ENCODE measurements at regions not wholly inside any gene's neighbourhood (a gene's known extent, or its start where the extent isn't known, plus 50 kb on each side); places are given as distances from the start of the nearest gene placed in this dataset.
A peak's percentile ranks its signal among the peaks of the same experiment; 100 is the strongest.

GRCh38 chr2:3076848-3077642 is 300.6 kb downstream of the EIPR1 start:
- Histone ChIP-seq H3K27ac (no peak overlapping the region), H3K4me3 (no peak overlapping the region), H3K36me3 (no peaks in the 10 kb centered on the region), H3K9me3 (no peaks in the 10 kb centered on the region), H3K27me3 (no peaks in the 10 kb centered on the region), H3K4me1 (no peaks in the 10 kb centered on the region)
- TF ChIP-seq CTCF (IDR thresholded peaks at IDR 0.05) (no peak), POLR2AphosphoS5 (IDR thresholded peaks at IDR 0.05) (no peak), POLR2A (IDR thresholded peaks at IDR 0.05) (no peak), EP300 (IDR thresholded peaks at IDR 0.05) (no peak)
- DNase-seq (ENCODE audit: low spot score in 2 of 2): peak in 1 of 2 donors; percentile 70
- 68% methylated on average over 21 of the region's 21 CpGs for WGBS

- no peaks in the 10 kb centered on the region for H3K36me3 ChIP-seq
- H3K4me3 ChIP-seq: no peak overlapping the region
- TF ChIP-seq CTCF (IDR thresholded peaks at IDR 0.05) (no peak), POLR2AphosphoS5 (IDR thresholded peaks at IDR 0.05) (no peak), EP300 (IDR thresholded peaks at IDR 0.05) (no peak), POLR2A (IDR thresholded peaks at IDR 0.05) (no peak)
- no peaks in the 10 kb centered on the region for H3K4me1 ChIP-seq
- no peaks in the 10 kb centered on the region for H3K27me3 ChIP-seq
- H3K27ac ChIP-seq: no peak overlapping the region
- no peak for DNase-seq (ENCODE audit: low spot score in 2 of 2)
- WGBS: 72% methylated on average over 4 of the region's 4 CpGs
- H3K9me3 ChIP-seq: no peaks in the 10 kb centered on the region
Measured at GRCh38 chr2:3075991-3076340, 301.7 kb downstream of the EIPR1 start.

DNA sequence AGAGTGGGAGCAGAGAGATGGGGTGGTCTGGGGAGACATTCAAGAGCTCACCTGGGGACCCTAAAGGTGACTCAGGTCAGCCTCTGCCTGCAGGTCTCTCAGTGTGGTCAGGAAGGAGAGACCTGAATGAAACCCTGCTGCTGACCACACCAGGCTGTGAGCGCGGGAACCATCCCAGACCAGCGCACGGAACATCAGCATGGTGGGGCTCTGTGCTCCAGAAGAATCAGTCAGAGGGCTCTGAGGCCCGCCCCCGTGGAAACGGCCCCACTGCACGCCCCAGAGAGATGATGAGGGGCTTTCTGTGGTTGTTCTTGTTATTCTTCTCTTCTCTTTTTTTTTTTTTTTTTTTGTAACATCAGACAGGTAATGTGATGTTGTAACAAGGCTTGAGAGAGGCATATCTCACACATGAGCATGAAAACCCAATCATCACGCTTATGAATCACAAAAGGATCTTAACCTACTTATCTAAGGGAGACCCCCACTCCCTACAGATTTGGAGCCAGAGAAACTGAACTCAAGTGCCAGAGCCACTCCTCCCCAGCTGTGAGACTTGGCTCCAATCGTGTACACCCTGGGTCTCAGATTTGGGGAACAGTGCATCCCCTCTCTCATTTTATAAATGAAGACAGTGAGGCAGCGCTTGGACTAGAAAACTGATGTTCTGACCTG is 302.2 kb downstream of the EIPR1 start:
- TF ChIP-seq EP300 (IDR thresholded peaks at IDR 0.05) (no peak), POLR2AphosphoS5 (IDR thresholded peaks at IDR 0.05) (no peak), POLR2A (IDR thresholded peaks at IDR 0.05) (no peak), CTCF (IDR thresholded peaks at IDR 0.05) (no peak)
- Histone ChIP-seq H3K27me3 (no peaks in the 10 kb centered on the region), H3K36me3 (no peaks in the 10 kb centered on the region), H3K9me3 (no peaks in the 10 kb centered on the region), H3K27ac (no peak overlapping the region), H3K4me3 (no peak overlapping the region), H3K4me1 (no peaks in the 10 kb centered on the region)
- 82% methylated on average over 11 of the region's 11 CpGs for WGBS
- peak in 1 of 2 donors; percentile 58 for DNase-seq (ENCODE audit: low spot score in 2 of 2)

- Histone ChIP-seq H3K9me3 (no peaks in the 10 kb centered on the region), H3K4me1 (no peaks in the 10 kb centered on the region), H3K36me3 (no peaks in the 10 kb centered on the region), H3K27ac (no peak overlapping the region), H3K4me3 (no peak overlapping the region), H3K27me3 (no peaks in the 10 kb centered on the region)
- 40% methylated on average over 14 of the region's 14 CpGs for WGBS
- TF ChIP-seq POLR2A (IDR thresholded peaks at IDR 0.05) (no peak), POLR2AphosphoS5 (IDR thresholded peaks at IDR 0.05) (no peak)
- DNase-seq (ENCODE audit: low spot score in 2 of 2): no peak
Measured at GRCh38 chr2:3073704-3074103, 303.9 kb downstream of the EIPR1 start.

DNA sequence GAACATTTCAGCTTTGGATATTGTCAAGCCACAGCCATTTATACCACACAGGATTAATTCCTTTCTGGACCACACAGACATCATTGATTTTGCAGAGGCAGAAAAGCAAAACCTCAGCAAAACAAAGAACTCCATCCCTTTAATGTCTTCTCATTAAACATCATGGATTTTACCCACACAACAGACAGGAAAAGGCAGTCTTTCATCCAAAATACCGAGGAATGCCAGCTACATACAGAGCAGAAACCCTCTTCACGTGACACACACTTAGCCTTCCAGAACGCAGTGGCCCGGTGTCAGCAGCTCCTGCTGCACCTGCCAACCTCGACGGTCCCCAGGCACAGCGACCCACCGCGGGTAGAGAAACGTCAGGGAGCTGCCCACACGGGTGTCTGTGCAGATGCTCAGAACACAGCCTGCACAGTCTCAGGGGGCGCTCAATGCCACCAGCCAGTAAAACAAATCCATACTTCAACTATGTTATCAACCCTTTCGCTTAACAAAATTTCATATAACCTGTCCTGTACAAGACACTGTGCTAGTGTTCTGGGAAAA is 304.5 kb downstream of the EIPR1 start:
- H3K4me1 ChIP-seq: no peaks in the 10 kb centered on the region
- H3K27ac ChIP-seq: no peak overlapping the region
- no peak overlapping the region for H3K4me3 ChIP-seq
- H3K36me3 ChIP-seq: no peaks in the 10 kb centered on the region
- DNase-seq (ENCODE audit: low spot score in 2 of 2): no peak
- H3K9me3 ChIP-seq: no peaks in the 10 kb centered on the region
- no peaks in the 10 kb centered on the region for H3K27me3 ChIP-seq
- TF ChIP-seq CTCF (IDR thresholded peaks at IDR 0.05) (no peak), EP300 (IDR thresholded peaks at IDR 0.05) (no peak), POLR2AphosphoS5 (IDR thresholded peaks at IDR 0.05) (no peak), POLR2A (IDR thresholded peaks at IDR 0.05) (no peak)
- 40% methylated on average over 13 of the region's 13 CpGs for whole genome bisulfite sequencing

Data from suprapubic skin (tissue), 4 donors.